ENCODE measurements at regions not wholly inside any gene's neighbourhood (a gene's known extent, or its start where the extent isn't known, plus 50 kb on each side); places are given as distances from the start of the nearest gene placed in this dataset.
A peak's percentile ranks its signal among the peaks of the same experiment; 100 is the strongest.
"Not testable (repeated sequence)": the region's sequence is repeated elsewhere in the genome, so short reads cannot be mapped to it uniquely, and the experiment has no call there.

DNA sequence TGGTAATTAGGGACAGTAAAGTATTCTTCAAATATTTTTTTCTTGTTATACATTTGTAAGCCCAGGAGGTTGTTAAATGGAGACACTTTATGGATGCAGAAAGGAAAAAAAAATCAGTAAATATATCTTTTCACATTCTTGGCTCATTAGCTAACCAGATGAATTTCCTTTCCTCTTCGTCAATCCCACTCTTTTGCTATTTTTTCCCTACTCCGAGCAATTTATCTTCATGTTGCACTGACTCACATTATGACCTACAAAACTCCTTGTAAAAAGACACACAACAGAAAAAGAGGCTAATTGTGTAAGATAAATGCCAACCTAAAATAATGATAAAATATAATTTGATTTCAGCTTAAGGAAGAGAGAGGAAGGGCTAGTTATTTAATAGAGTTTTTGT, 472.9 kb upstream of the ZNF337 start:
- no peak for ATAC-seq (ENCODE audit: insufficient read depth, low FRiP score)
- WGBS, 2 donors = 78 to 84% methylated on average over 2 of the region's 2 CpGs
- TF ChIP-seq, protein P1, sequence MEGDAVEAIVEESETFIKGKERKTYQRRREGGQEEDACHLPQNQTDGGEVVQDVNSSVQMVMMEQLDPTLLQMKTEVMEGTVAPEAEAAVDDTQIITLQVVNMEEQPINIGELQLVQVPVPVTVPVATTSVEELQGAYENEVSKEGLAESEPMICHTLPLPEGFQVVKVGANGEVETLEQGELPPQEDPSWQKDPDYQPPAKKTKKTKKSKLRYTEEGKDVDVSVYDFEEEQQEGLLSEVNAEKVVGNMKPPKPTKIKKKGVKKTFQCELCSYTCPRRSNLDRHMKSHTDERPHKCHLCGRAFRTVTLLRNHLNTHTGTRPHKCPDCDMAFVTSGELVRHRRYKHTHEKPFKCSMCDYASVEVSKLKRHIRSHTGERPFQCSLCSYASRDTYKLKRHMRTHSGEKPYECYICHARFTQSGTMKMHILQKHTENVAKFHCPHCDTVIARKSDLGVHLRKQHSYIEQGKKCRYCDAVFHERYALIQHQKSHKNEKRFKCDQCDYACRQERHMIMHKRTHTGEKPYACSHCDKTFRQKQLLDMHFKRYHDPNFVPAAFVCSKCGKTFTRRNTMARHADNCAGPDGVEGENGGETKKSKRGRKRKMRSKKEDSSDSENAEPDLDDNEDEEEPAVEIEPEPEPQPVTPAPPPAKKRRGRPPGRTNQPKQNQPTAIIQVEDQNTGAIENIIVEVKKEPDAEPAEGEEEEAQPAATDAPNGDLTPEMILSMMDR (IDR thresholded peaks at IDR 0.05; ENCODE audit: control extremely low read depth, extremely low read depth) = no peak
- H3K27ac ChIP-seq (ENCODE audit: low read depth in 1 of 2, low read length in 1 of 2) = no peak overlapping the region
- no peaks in the 10 kb centered on the region for H3K36me3 ChIP-seq (ENCODE audit: control insufficient read depth in 4 of 4, insufficient read depth in 4 of 4, low read length in 4 of 4)
- no peak overlapping the region for H3K9ac ChIP-seq (ENCODE audit: insufficient read depth in 1 of 2, low read length in 2 of 2)
- H3K27me3 ChIP-seq (ENCODE audit: control insufficient read depth in 3 of 3, insufficient read depth in 3 of 3, low read length in 2 of 3) = no peaks in the 10 kb centered on the region
- H3K9me3 ChIP-seq (ENCODE audit: control insufficient read depth in 4 of 4, insufficient read depth in 3 of 4, low read length in 3 of 4) = no peaks in the 10 kb centered on the region
- no peak for DNase-seq
- no peaks in the 10 kb centered on the region for H3K4me1 ChIP-seq (ENCODE audit: control insufficient read depth in 5 of 5, insufficient read depth in 5 of 5, low read length in 5 of 5)
- no peak overlapping the region for H3K4me3 ChIP-seq

DNA sequence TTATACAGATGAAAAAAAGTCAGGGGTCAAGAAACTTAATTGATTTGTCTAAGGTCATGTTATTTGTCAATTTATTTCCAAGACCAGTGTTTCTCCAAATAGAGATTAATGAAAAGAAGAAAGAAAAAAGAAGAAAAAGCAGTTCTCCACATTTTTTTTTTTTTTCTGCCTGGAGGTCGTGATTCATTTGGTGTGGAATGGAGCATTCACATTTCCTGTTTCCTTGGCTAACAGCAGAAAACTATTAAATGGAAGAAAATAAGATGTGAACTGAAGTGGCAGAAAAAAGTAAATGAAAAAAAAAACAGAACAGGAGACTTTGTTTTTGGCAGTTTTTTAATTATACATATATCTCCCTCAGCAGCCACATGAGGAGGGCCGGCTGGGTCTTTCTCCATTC, 470.8 kb upstream of the ZNF337 start:
- Histone ChIP-seq H3K4me3 (no peak overlapping the region), H3K9me3 (ENCODE audit: control insufficient read depth in 4 of 4, insufficient read depth in 3 of 4, low read length in 3 of 4) (no peaks in the 10 kb centered on the region), H3K4me1 (ENCODE audit: control insufficient read depth in 5 of 5, insufficient read depth in 5 of 5, low read length in 5 of 5) (no peaks in the 10 kb centered on the region), H3K27me3 (ENCODE audit: control insufficient read depth in 3 of 3, insufficient read depth in 3 of 3, low read length in 2 of 3) (no peaks in the 10 kb centered on the region), H3K36me3 (ENCODE audit: control insufficient read depth in 4 of 4, insufficient read depth in 4 of 4, low read length in 4 of 4) (no peaks in the 10 kb centered on the region), H3K9ac (ENCODE audit: insufficient read depth in 1 of 2, low read length in 2 of 2) (no peak overlapping the region), H3K27ac (ENCODE audit: low read depth in 1 of 2, low read length in 1 of 2) (no peak overlapping the region)
- TF ChIP-seq, protein P1 (IDR thresholded peaks at IDR 0.05; ENCODE audit: control extremely low read depth, extremely low read depth) = no peak
- ATAC-seq (ENCODE audit: insufficient read depth, low FRiP score) (no peak), DNase-seq (peak in 2 of 3 donors; percentile 2 to 8)
- WGBS, 2 donors = 50 to 56% methylated on average over 2 of the region's 2 CpGs

DNA sequence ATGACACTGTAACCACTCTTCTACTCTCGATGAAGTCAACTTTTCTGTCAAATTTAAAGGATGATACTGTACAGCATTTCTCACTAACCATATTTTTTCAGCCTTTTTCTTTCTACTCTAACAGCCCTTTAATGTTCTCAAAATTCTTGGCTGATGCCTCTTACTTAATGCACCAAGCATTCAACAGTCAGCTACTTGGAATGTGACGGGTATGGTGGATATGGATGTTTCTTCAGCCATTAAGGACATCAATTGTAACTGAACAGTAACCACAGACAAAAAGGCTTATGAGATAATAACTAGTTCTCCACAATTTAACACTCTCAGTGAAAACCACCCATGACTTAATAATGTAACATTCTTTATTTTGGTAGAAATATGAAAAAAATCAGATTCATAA, 467.2 kb upstream of the ZNF337 start:
- WGBS, 2 donors = 65 to 80% methylated on average over 2 of the region's 2 CpGs
- TF ChIP-seq, protein P1 (IDR thresholded peaks at IDR 0.05; ENCODE audit: control extremely low read depth, extremely low read depth) = no peak
- Histone ChIP-seq H3K4me1 (ENCODE audit: control insufficient read depth in 5 of 5, insufficient read depth in 5 of 5, low read length in 5 of 5) (no peaks in the 10 kb centered on the region), H3K4me3 (no peak overlapping the region), H3K36me3 (ENCODE audit: control insufficient read depth in 4 of 4, insufficient read depth in 4 of 4, low read length in 4 of 4) (no peaks in the 10 kb centered on the region), H3K9ac (ENCODE audit: insufficient read depth in 1 of 2, low read length in 2 of 2) (no peak overlapping the region), H3K27ac (ENCODE audit: low read depth in 1 of 2, low read length in 1 of 2) (no peak overlapping the region), H3K27me3 (ENCODE audit: control insufficient read depth in 3 of 3, insufficient read depth in 3 of 3, low read length in 2 of 3) (no peaks in the 10 kb centered on the region), H3K9me3 (ENCODE audit: control insufficient read depth in 4 of 4, insufficient read depth in 3 of 4, low read length in 3 of 4) (no peaks in the 10 kb centered on the region)
- DNase-seq (no peak), ATAC-seq (ENCODE audit: insufficient read depth, low FRiP score) (no peak)

DNA sequence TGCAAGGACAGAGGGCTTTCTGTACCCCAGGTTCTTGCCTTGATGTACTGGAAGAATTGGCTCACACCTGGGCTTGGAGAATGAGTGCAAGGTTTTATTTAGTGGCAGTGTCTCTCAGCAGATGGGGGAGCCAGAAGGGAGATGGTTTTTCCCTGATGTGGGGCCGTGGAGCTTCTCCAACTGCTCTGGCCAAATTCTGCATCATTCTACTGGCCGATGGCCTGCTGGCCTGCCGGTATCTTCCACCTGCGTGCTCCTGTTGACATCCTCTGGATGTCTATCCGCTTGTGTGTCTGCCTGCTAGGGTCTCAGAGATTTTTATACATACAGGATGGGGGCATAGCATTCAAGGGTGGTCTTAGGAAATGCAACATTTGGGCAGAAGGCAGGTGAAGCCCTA, 466.5 kb upstream of the ZNF337 start:
- H3K4me3 ChIP-seq; H3K36me3 ChIP-seq (ENCODE audit: control insufficient read depth in 4 of 4, insufficient read depth in 4 of 4, low read length in 4 of 4); H3K27me3 ChIP-seq (ENCODE audit: control insufficient read depth in 3 of 3, insufficient read depth in 3 of 3, low read length in 2 of 3); H3K27ac ChIP-seq (ENCODE audit: low read depth in 1 of 2, low read length in 1 of 2); H3K9ac ChIP-seq (ENCODE audit: insufficient read depth in 1 of 2, low read length in 2 of 2); DNase-seq; H3K9me3 ChIP-seq (ENCODE audit: control insufficient read depth in 4 of 4, insufficient read depth in 3 of 4, low read length in 3 of 4); ATAC-seq (ENCODE audit: insufficient read depth, low FRiP score); H3K4me1 ChIP-seq (ENCODE audit: control insufficient read depth in 5 of 5, insufficient read depth in 5 of 5, low read length in 5 of 5): not testable (repeated sequence)
- WGBS, 2 donors = 87 to 95% methylated on average over 5 of the region's 5 CpGs

DNA sequence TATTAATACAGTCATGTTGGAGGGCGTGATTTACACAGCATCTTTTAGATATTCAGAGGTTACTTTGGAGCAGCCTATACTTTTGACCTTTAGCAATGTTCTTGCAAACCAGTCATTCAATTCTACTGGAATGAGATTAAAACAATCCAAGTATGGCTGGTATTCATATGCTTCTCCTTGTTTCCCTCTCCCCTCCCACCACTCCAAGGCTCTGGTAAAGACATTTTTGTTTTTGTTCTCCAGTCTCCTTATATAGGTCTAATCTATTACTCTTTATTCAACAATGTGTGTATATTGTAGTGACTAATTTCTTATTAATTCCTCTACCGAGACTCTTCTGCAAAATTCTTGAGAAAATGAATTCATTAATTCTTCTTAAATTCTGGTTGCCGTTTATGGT, 465.1 kb upstream of the ZNF337 start:
- H3K36me3 ChIP-seq (ENCODE audit: control insufficient read depth in 4 of 4, insufficient read depth in 4 of 4, low read length in 4 of 4); ATAC-seq (ENCODE audit: insufficient read depth, low FRiP score); H3K4me1 ChIP-seq (ENCODE audit: control insufficient read depth in 5 of 5, insufficient read depth in 5 of 5, low read length in 5 of 5); H3K27ac ChIP-seq (ENCODE audit: low read depth in 1 of 2, low read length in 1 of 2); DNase-seq; H3K9ac ChIP-seq (ENCODE audit: insufficient read depth in 1 of 2, low read length in 2 of 2); H3K9me3 ChIP-seq (ENCODE audit: control insufficient read depth in 4 of 4, insufficient read depth in 3 of 4, low read length in 3 of 4); H3K27me3 ChIP-seq (ENCODE audit: control insufficient read depth in 3 of 3, insufficient read depth in 3 of 3, low read length in 2 of 3); H3K4me3 ChIP-seq: not testable (repeated sequence)
- 87 to 93% methylated on average over 3 of the region's 3 CpGs for WGBS, 2 donors

DNA sequence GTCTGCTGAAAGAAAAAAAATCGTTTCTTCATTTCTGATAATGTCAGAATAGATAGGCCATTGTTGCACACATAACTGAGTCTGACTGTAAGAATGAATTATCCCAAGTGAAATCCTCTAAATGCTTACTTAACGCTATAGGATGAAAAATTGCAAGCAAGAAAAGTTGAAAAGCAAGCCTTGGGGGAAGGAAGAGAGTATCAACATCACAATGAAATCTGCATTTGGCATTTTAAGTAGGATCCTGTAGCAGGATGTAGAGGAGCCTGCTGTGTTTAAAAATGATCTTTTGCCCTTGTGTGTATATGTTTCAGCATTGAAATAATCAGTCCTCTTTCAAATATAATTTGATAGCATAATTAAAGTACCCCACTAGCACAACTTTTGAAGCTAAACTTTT, 464.3 kb upstream of the ZNF337 start:
- not testable (repeated sequence) for H3K9ac ChIP-seq (ENCODE audit: insufficient read depth in 1 of 2, low read length in 2 of 2); H3K27ac ChIP-seq (ENCODE audit: low read depth in 1 of 2, low read length in 1 of 2); H3K27me3 ChIP-seq (ENCODE audit: control insufficient read depth in 3 of 3, insufficient read depth in 3 of 3, low read length in 2 of 3); H3K36me3 ChIP-seq (ENCODE audit: control insufficient read depth in 4 of 4, insufficient read depth in 4 of 4, low read length in 4 of 4); H3K4me3 ChIP-seq; DNase-seq; ATAC-seq (ENCODE audit: insufficient read depth, low FRiP score); H3K4me1 ChIP-seq (ENCODE audit: control insufficient read depth in 5 of 5, insufficient read depth in 5 of 5, low read length in 5 of 5); H3K9me3 ChIP-seq (ENCODE audit: control insufficient read depth in 4 of 4, insufficient read depth in 3 of 4, low read length in 3 of 4)
- WGBS, 2 donors = 8 to 12% methylated on average over 2 of the region's 2 CpGs
